ENCODE measurements at regions not wholly inside any gene's neighbourhood (a gene's known extent, or its start where the extent isn't known, plus 50 kb on each side); places are given as distances from the start of the nearest gene placed in this dataset.

DNA sequence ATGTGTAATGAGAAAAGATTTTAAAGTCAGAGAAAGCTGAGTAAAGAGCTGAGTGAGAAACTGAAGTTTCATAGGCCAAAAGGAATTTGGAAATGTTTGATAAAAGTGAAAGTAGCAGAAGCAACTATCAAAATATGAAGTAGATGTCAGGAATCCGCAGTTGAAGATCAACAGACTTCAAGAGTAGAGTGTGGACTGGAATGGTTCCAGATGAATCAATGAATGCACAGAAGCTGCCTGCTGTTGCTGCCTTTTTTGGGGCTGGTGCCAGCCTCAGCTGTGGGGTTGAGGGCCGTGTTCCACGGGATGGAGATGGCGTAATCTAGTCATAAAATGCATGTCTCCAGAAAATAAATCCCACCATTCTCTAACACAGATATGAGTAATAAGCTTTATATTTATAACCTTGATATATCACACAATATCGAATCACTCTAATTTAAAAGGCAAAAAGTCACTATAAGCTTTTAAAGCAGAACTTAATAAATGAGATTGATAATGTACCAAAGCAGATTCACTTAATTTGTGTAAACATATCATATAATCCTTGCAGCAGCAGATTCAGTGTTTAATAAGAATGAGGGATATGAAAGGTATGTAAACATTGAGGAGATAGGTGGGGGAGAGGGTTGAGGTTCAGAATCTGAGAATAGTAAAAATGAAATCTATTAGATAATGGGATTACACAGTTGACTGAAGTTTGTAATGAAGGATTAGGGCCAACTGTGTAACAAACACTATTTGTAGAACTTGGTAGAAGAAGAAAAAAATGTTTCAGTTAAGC is 652.3 kb upstream of the FTMT start:
- Histone ChIP-seq H3K36me3 (replicated peaks in 1 of 2; ENCODE audit: control insufficient read depth in 1 of 2, insufficient read depth in 2 of 2, low read length in 1 of 2) (no peaks in the 10 kb centered on the region), H3F3A (replicated peaks; ENCODE audit: insufficient read depth) (no peaks in the 10 kb centered on the region), H4K20me1 (ENCODE audit: insufficient read depth) (no peaks in the 10 kb centered on the region), H3K9me3 (no peaks in the 10 kb centered on the region), H3K27ac (ENCODE audit: low read depth in 2 of 2, low read length in 1 of 2) (no peak overlapping the region), H2AFZ (ENCODE audit: low read depth) (peak overlapping the region; percentile 63), H3K4me1 (ENCODE audit: control insufficient read depth in 1 of 2, insufficient read depth in 2 of 2, low read depth in 1 of 2, low read length in 1 of 2) (peaks cover 0 to 9% of the 10 kb centered on the region in 2 experiments; a peak in 1 of 4 replicates), H3K4me3 (ENCODE audit: low read depth in 2 of 2, low read length in 1 of 2) (no peak overlapping the region), H3K79me2 (ENCODE audit: insufficient read depth) (no peaks in the 10 kb centered on the region), H3K9ac (no peak overlapping the region), H3K4me2 (peak overlapping the region; percentile 40; the same call in 1 of the 2 replicates), H3K27me3 (ENCODE audit: insufficient read depth) (no peaks in the 10 kb centered on the region), H3K9me2 (no peaks in the 10 kb centered on the region)
- ChIA-PET CTCF (no interaction called here), POLR2A (no interaction called here)
- WGBS (ENCODE audit: low lambda C conversion rate), result 53% methylated on average over 5 of the region's 5 CpGs
- DNase-seq, result no peak
- TF ChIP-seq PBX3 (IDR thresholded peaks at IDR 0.05) (peak; percentile 52; the same call in 1 of the 2 replicates), RXRA (IDR thresholded peaks at IDR 0.05; ENCODE audit: borderline replicate concordance, low read depth) (no peak), TCF12 (IDR thresholded peaks at IDR 0.05) (peak; percentile 75)

DNA sequence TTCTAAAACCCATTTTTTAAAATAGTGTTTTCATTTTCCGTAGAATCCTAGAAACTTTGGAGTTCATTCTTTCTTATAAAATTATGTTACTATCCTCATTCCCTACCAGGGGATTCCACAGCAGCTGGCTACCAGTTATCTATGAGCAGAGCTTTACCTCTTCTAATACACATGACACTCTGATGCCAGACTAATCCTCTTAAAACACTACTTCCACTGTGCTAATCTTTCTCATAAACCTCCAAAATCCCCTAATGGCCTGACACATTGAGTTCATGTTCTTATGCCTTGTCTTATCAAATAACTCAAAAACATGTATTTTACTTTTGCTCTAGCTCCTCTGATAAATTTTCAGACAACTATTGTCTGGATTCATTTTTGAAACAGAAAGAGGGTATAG is 633.6 kb upstream of the FTMT start:
- Histone ChIP-seq H3K4me3 (ENCODE audit: low read depth in 2 of 2, low read length in 1 of 2) (no peak overlapping the region), H3K9ac (no peak overlapping the region), H3K79me2 (ENCODE audit: insufficient read depth) (no peaks in the 10 kb centered on the region), H3K9me2 (no peaks in the 10 kb centered on the region), H3F3A (replicated peaks; ENCODE audit: insufficient read depth) (no peaks in the 10 kb centered on the region), H4K20me1 (ENCODE audit: insufficient read depth) (no peaks in the 10 kb centered on the region), H3K4me1 (ENCODE audit: control insufficient read depth in 1 of 2, insufficient read depth in 2 of 2, low read depth in 1 of 2, low read length in 1 of 2) (no peaks in the 10 kb centered on the region), H3K36me3 (replicated peaks in 1 of 2; ENCODE audit: control insufficient read depth in 1 of 2, insufficient read depth in 2 of 2, low read length in 1 of 2) (no peaks in the 10 kb centered on the region), H3K27me3 (ENCODE audit: insufficient read depth) (no peaks in the 10 kb centered on the region), H3K27ac (ENCODE audit: low read depth in 2 of 2, low read length in 1 of 2) (no peak overlapping the region), H2AFZ (ENCODE audit: low read depth) (0 out of 2 replicates have a peak overlapping the region, but pooled peaks have one; percentile 33), H3K4me2 (no peak overlapping the region), H3K9me3 (no peaks in the 10 kb centered on the region)
- ChIA-PET CTCF (no interaction called here), POLR2A (no interaction called here)
- TF ChIP-seq ELF1 (IDR thresholded peaks at IDR 0.05) (no peak), MAX (IDR thresholded peaks at IDR 0.05; ENCODE audit: low read depth) (no peak), RCOR1 (IDR thresholded peaks at IDR 0.05; ENCODE audit: low read length) (no peak), SMC3 (IDR thresholded peaks at IDR 0.05; ENCODE audit: low read depth, low read length) (no peak), EP300 (IDR thresholded peaks at IDR 0.05; ENCODE audit: borderline replicate concordance in 1 of 2, low read depth in 1 of 2, low read length in 1 of 2) (no peak), RAD21 (IDR thresholded peaks at IDR 0.05; ENCODE audit: low read length) (no peak), FOXJ3 (CRISPR knock-in tag; IDR thresholded peaks at IDR 0.05) (no peak), FOSL2 (IDR thresholded peaks at IDR 0.05; ENCODE audit: borderline replicate concordance, low read depth) (no peak), GABPA (IDR thresholded peaks at IDR 0.05; ENCODE audit: low read depth) (no peak), SIN3A (IDR thresholded peaks at IDR 0.05; ENCODE audit: borderline replicate concordance, low read depth, low read length) (no peak), JUND (IDR thresholded peaks at IDR 0.05) (no peak)
- TF ChIP-seq, protein P1, sequence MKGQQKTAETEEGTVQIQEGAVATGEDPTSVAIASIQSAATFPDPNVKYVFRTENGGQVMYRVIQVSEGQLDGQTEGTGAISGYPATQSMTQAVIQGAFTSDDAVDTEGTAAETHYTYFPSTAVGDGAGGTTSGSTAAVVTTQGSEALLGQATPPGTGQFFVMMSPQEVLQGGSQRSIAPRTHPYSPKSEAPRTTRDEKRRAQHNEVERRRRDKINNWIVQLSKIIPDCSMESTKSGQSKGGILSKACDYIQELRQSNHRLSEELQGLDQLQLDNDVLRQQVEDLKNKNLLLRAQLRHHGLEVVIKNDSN (IDR thresholded peaks at IDR 0.05; ENCODE audit: borderline replicate concordance, low read depth), result no peak
- TF ChIP-seq, protein P2, sequence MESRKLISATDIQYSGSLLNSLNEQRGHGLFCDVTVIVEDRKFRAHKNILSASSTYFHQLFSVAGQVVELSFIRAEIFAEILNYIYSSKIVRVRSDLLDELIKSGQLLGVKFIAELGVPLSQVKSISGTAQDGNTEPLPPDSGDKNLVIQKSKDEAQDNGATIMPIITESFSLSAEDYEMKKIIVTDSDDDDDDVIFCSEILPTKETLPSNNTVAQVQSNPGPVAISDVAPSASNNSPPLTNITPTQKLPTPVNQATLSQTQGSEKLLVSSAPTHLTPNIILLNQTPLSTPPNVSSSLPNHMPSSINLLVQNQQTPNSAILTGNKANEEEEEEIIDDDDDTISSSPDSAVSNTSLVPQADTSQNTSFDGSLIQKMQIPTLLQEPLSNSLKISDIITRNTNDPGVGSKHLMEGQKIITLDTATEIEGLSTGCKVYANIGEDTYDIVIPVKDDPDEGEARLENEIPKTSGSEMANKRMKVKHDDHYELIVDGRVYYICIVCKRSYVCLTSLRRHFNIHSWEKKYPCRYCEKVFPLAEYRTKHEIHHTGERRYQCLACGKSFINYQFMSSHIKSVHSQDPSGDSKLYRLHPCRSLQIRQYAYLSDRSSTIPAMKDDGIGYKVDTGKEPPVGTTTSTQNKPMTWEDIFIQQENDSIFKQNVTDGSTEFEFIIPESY (IDR thresholded peaks at IDR 0.05; ENCODE audit: borderline replicate concordance, low read depth), result no peak
- no peak for DNase-seq
- WGBS (ENCODE audit: low lambda C conversion rate), result 46% methylated on average over 1 of the region's 1 CpG

Measured in SK-N-SH (cell line).